ENCODE measurements at regions not wholly inside any gene's neighbourhood (a gene's known extent, or its start where the extent isn't known, plus 50 kb on each side); places are given as distances from the start of the nearest gene placed in this dataset.
"Not testable (repeated sequence)": the region's sequence is repeated elsewhere in the genome, so short reads cannot be mapped to it uniquely, and the experiment has no call there.

DNA sequence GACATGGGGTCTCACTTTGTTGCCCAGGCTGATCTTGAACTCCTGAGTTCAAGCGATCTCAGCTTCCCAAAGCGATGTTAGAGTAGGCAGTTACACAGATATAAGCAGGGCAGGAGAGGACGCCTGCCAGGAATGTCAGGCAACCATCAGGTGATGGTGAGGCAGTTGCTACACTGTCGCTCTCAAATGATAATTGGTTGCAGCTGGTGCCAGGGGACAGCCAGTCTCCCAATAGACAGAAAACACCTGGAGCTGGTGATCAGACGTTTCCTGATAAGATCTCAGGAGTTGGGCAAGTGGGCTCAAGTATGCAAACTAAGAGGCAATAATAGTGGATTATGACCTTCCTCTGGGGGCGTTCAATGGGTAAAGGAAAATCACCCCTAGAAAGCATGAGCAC lies 163.1 kb upstream of the RGPD4 start:
- DNase-seq = no peak

DNA sequence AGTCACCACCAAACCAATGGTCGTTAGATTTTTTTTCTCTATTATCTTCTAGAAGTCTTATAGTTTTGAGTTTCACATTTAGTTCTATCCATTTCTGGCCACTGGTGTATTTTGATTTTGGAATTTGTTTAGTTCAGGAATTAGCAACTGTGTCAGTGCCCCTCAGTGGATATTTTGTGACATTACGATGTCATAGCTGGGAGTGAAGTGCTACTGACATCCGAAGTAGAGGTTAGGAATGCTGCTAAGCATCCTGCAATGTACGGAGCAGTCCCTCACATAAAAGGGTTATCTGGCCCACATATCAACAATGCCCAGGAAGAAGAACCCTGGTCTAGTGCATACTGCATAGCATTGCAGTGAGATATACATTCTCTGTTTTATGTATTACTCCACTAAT lies 157.4 kb upstream of the RGPD4 start:
- peak; percentile 5 for DNase-seq

- peak; percentile 4 for DNase-seq
Measured at GRCh38 chr2:107681936-107682335, 144.8 kb upstream of the RGPD4 start.

- DNase-seq = peak; percentile 44
Measured at GRCh38 chr2:107684421-107684820, 142.3 kb upstream of the RGPD4 start.

DNA sequence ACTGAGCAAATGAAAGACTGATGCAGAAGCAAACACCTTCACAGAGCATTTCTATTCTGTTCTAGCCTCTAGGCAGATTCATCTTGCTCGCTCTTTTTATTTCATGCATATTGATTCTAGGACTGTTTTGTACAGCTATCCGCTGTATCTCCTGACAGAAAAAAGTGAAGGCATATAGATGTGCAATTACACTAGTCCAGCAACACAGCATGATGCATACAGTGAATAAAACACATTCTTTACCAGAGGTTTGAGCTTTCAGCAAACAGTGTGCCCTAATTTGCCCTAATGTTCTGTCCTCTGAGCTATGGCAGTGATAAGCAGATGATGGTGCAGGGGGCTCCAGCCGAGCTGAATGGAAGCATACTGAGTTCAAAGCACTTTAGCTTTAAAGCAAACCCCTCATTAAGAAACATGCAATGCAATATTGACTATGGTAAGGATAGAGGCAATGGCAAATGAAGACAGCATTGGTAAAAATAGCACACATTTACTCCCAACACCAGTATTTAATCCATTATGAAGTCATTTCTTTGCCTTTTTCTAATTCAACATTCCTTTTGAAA lies 141.2 kb upstream of the RGPD4 start:
- DNase-seq = no peak

DNA sequence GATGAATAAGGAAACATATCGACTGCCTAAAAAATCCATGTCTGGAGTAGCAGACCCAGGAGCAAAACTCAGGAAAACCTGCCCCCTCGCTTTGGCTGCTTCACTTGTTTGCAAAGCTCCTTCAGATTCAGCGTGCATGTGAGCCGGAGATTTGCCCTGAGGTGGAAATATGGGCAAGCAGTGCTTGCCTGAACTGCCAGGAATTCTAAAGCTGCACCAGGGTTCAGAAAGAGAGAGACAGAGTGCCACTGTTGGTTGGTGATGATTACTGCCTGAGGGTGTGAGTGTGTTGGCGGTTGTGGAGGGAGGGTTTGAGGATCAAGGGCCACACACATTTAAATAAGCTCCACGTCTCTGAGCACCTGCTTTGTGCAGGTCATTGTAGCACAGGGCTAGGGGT lies 139.6 kb upstream of the RGPD4 start:
- DNase-seq = no peak

GRCh38 chr2:107688135-107688534 lies 138.6 kb upstream of the RGPD4 start:
- no peak for DNase-seq

GRCh38 chr2:107693604-107694003 lies 133.1 kb upstream of the RGPD4 start:
- no peak for DNase-seq

- no peak for DNase-seq
Measured at GRCh38 chr2:107694667-107695066, 132.0 kb upstream of the RGPD4 start.

GRCh38 chr2:107697385-107697784 lies 129.3 kb upstream of the RGPD4 start:
- DNase-seq = no peak

DNA sequence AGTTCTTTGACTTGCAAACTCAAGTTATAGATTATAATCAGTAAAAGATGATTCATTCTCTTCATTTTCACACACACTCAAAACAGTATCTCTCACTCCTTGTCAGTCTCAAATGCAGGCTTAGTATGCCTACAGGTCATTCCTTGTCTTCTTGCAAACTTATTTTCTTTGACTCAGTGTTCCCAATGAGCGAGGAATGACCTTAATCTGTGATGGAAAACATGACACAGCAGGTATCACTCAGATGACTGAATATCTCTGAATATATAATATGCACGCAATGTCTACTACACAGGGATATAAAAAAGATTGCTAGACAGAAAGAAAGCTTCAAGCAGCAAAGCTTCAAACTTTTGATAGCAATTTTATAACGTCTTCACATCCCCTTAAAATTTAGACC lies 127.8 kb upstream of the RGPD4 start:
- no peak for DNase-seq

- no peak for DNase-seq
Measured at GRCh38 chr2:107700073-107700472, 126.6 kb upstream of the RGPD4 start.

DNA sequence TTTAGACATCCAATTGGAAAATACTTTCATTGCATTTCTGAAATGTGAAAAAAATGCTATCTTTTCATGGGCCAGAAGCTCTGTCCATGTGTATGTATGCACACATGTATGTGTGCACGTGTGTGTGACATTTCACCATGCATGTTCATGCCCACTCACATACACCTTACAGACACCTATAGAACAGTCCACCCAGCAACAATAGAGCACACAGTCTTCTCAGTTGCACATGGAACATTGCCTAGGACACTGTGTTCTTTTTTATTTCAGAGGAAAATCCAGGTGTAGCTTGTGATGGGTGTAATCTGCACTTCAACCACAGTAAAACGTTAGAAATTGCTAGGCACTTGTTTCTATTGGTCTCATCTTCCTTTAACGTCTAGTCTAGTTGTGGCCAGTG lies 114.8 kb upstream of the RGPD4 start:
- DNase-seq = no peak

DNA sequence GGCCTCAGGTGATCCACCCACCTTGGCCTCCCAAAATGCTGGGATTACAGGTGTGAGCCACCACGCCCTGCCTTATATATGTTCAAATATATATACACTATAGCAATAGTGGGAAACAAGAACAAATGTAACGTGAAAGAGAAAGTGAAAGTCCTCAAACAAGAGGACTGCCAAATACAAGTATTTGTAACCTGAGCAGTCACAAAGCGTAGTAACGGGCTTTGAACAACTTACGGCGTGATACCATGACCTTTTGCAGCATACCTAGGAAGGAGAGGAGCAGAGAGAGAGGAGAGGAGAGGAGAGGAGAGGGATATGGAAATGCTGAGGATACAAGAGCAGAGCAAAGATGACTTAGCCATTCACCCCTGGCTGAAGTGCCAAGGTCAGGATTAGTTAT lies 113.8 kb upstream of the RGPD4 start:
- DNase-seq = no peak

- DNase-seq = no peak
Measured at GRCh38 chr2:107717661-107718060, 109.0 kb upstream of the RGPD4 start.

DNA sequence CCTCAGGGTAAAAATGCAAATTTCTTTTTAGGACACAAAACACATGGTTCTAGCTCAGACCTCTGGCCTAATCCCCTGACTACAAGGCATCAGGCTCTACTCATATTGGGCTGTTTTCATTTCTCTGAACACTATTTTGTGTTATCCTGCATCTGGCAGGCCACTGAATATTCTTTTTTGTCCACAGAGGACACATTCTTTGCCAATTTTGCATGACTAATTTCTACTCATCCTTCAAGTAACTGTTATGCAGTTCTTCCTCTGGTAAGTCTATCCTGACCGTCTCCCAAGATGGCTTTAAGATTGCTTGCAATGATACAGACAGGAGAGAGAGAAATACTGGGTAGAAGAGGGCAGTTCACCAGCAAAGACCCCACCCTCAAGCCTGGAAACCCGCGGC lies 107.6 kb upstream of the RGPD4 start:
- no peak for DNase-seq

GRCh38 chr2:107719836-107720235 lies 106.9 kb upstream of the RGPD4 start:
- peak; percentile 9 for DNase-seq

- no peak for DNase-seq
Measured at GRCh38 chr2:107721178-107721577, 105.5 kb upstream of the RGPD4 start.

- no peak for DNase-seq
Measured at GRCh38 chr2:107721586-107721985, 105.1 kb upstream of the RGPD4 start.

GRCh38 chr2:107725824-107726223 lies 100.9 kb upstream of the RGPD4 start:
- DNase-seq = not testable (repeated sequence)

DNA sequence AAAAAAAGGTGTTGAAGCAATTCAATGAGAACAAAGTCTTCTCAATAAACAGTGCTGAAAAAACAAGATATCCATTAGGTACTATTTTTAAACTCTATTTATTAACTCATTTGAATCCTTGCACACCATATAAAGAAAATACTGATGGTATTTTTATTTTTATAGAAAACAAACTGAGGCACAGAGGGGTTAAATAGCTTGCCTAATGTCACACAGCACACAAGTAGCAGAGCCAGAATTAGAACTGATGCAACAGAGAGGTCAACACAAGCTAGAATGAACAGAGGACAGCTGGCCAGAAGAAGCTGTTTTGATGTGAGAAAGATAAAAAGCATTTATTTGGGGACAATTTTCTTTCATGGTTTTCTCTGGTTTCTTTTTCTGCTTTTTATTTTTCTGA lies 99.4 kb upstream of the RGPD4 start:
- DNase-seq = no peak

GRCh38 chr2:107728586-107728985 lies 98.1 kb upstream of the RGPD4 start:
- no peak for DNase-seq

- DNase-seq = no peak
Measured at GRCh38 chr2:107729440-107729839, 97.3 kb upstream of the RGPD4 start.

DNA sequence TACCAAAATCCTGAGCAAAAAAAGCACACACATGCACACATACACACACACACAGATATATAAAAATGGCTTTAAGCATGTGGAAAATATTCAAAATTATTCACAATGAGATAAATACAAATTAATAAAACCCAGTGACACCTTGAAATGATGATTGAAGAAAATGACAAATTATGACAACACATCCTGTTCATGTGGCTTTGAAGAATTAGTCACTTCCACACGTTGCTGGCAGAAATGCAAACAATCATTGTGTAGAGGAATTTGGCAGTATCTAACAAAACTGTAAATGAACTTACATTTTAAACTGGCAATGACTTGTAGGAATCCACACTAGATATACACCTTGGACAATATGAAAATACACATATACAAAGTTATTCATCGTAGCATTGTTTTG lies 95.8 kb upstream of the RGPD4 start:
- DNase-seq = no peak

DNA sequence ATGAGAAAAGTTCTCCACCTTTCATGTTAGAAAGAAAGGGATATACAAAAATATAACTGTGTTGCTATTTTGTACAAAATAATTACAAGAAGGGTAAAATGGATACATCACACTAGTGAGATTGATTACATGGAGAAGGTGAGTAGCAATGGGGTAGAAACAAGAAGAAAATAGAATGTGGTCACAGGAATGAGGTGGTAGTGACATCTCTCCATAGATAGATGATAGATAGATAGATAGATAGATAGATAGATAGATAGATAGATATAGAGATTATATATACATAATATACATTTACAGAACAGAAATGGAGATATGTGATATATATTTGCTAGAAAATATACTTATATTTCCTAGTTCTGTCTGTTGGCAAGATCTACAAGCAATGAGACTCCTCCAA lies 95.3 kb upstream of the RGPD4 start:
- DNase-seq = no peak

DNA sequence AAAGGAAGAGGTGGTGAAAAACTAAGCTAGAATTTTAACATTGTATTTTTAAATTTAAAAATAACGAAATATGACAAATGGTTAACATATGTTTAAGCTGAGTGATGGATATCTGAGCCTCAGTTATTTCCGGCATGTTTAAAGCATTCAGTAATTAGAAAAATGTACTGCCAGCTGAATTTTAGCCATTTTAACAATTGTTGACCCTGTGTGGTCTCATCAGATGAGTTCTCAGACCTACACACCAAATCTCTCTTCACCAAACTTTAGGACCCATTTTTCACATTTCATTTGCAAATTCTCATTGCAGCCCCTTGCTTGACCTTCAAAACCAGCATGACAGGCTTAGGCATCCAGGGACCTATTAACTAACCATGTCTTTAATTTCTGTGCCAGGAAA lies 91.5 kb upstream of the RGPD4 start:
- no peak for DNase-seq

Measured in NCI-H82 (cell line).